HFFc6 (cell line): ENCODE measurements at regions not wholly inside any gene's neighbourhood (a gene's known extent, or its start where the extent isn't known, plus 50 kb on each side); places are given as distances from the start of the nearest gene placed in this dataset.

ENCODE experiments used
- DNase-seq: peaks from one replicate; pipeline ENCODE4 v3.0.0-alpha.2; 2018
- H3K27ac Mint-ChIP-seq: 2 replicates; pipeline ENCODE4 v1.8.0; 2020; ENCODE audit warnings: mild to moderate bottlenecking, mixed read lengths
- H3K27me3 Mint-ChIP-seq: 2 replicates; pipeline ENCODE4 v1.8.0; 2021; ENCODE audit warnings: mild to moderate bottlenecking, moderate library complexity, mixed read lengths; ENCODE audit not compliant: insufficient read depth
- H3K36me3 Mint-ChIP-seq: 2 replicates; pipeline ENCODE4 v1.8.0; 2021; ENCODE audit warnings: low read depth, mixed read lengths
- H3K4me1 Mint-ChIP-seq: 2 replicates; pipeline ENCODE4 v1.8.0; 2020; ENCODE audit warnings: low read depth, mixed read lengths
- H3K4me3 Mint-ChIP-seq: 2 replicates; pipeline ENCODE4 v1.8.0; 2020; ENCODE audit warnings: mild to moderate bottlenecking, moderate library complexity, mixed read lengths
- H3K9me3 Mint-ChIP-seq: 2 replicates; pipeline ENCODE4 v1.8.0; 2020; ENCODE audit warnings: mild to moderate bottlenecking, mixed read lengths
- TF ChIP-seq, protein P1 (sequence below): fragments of 200-600 bp; sonication (generic); IDR thresholded peaks from 2 replicates; pipeline ENCODE4 v1.5.0; 2021; ENCODE audit warnings: antibody characterized with exemption, mild to moderate bottlenecking

DNA sequence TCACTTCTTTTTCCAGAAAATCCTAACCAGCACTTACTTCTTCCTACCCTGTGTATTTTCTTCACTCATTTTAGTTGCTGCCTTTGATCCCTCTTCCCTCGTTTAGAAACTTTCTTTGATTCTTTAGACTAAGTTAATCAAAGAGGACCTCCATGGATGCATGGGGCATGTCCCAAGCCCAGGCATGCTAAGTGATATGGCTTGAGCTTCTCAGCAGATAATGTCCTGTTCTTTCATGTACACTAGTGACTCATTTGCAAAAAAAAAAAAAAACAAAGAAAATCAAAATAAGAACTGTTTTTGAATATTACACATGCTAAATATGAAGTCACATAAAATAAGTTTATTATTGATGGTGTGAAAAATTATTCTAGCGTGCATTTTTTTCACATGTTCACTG is 800.9 kb downstream of the SATB2 start:
- H3K4me1 Mint-ChIP-seq = no peaks in the 10 kb centered on the region
- no peaks in the 10 kb centered on the region for H3K27me3 Mint-ChIP-seq
- H3K4me3 Mint-ChIP-seq = no peak overlapping the region
- no peak overlapping the region for H3K27ac Mint-ChIP-seq
- no peaks in the 10 kb centered on the region for H3K36me3 Mint-ChIP-seq
- no peak for DNase-seq
- TF ChIP-seq, protein P1, sequence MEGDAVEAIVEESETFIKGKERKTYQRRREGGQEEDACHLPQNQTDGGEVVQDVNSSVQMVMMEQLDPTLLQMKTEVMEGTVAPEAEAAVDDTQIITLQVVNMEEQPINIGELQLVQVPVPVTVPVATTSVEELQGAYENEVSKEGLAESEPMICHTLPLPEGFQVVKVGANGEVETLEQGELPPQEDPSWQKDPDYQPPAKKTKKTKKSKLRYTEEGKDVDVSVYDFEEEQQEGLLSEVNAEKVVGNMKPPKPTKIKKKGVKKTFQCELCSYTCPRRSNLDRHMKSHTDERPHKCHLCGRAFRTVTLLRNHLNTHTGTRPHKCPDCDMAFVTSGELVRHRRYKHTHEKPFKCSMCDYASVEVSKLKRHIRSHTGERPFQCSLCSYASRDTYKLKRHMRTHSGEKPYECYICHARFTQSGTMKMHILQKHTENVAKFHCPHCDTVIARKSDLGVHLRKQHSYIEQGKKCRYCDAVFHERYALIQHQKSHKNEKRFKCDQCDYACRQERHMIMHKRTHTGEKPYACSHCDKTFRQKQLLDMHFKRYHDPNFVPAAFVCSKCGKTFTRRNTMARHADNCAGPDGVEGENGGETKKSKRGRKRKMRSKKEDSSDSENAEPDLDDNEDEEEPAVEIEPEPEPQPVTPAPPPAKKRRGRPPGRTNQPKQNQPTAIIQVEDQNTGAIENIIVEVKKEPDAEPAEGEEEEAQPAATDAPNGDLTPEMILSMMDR = no peak
- peaks cover 10% of the 10 kb centered on the region; the same call in 1 of the 2 replicates for H3K9me3 Mint-ChIP-seq

DNA sequence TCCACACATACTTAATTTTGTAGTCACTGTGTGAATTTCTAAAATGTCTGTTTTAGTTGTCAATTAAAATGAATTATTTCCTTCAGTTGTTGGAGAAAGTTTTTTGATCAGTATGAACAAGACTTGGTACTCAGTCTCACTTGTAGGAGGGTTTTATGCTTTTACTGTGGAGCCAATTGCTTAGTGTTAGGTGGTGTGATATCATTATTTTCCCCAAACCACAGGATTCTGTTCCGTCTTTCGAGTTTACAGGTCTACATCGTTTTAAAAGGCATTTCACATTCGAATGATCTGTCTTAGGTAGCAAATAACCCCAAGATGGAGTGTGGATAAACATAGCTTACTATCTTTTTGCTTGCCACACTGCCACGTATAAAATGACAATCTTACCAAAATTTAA is 803.1 kb downstream of the SATB2 start:
- DNase-seq = no peak
- Mint-ChIP-seq H3K36me3 (no peaks in the 10 kb centered on the region), H3K27me3 (no peaks in the 10 kb centered on the region), H3K9me3 (peaks cover 16% of the 10 kb centered on the region; the same call in 1 of the 2 replicates), H3K27ac (no peak overlapping the region), H3K4me1 (no peaks in the 10 kb centered on the region), H3K4me3 (no peak overlapping the region)
- TF ChIP-seq, protein P1 = no peak

DNA sequence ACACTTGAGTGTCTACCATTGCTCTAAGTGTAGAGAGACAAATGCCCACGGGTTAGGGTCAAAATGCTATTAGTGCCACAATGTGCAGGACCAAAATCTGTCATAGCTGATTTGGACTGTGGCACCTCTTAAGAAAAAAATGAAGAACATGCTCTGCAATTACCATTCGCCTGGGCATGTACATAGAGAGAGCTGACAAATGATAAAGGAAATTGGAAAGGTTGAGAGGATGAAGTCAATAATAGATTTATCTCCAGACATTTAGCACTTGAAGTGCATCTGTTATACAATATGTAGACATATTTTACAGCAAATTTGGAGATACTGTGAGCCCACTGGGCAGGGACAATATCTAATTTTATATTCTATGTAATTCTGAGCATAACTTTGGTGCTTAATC is 804.4 kb downstream of the SATB2 start:
- H3K27me3 Mint-ChIP-seq = no peaks in the 10 kb centered on the region

DNA sequence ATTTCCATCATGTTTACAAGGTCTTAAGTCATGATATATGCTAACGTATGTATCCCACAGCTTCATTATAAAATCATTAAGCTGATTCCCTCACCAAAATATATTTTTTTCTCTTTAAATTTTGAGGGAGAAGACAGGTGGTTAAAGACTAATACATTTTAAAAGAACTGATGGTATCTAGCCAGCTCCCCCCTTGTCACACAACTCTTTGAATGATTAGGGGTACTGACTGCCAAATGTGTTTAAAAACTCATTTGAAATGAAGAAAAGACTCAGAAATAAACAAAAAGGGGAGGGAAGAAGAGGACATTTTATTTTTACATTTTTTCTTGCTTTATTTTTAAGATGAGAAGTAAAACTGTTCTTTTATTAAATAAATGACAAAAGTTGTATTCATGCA is 805.3 kb downstream of the SATB2 start:
- TF ChIP-seq, protein P1 = no peak
- no peaks in the 10 kb centered on the region for H3K4me1 Mint-ChIP-seq
- H3K27me3 Mint-ChIP-seq = no peaks in the 10 kb centered on the region
- H3K4me3 Mint-ChIP-seq = no peak overlapping the region
- H3K9me3 Mint-ChIP-seq = peaks cover 28% of the 10 kb centered on the region
- no peaks in the 10 kb centered on the region; the same call in 1 of the 2 replicates for H3K36me3 Mint-ChIP-seq
- no peak overlapping the region for H3K27ac Mint-ChIP-seq
- DNase-seq = no peak

More for the DNA sequence above, 804.4 kb downstream of the SATB2 start:
- Mint-ChIP-seq H3K4me3 (no peak overlapping the region), H3K27ac (no peak overlapping the region), H3K36me3 (no peaks in the 10 kb centered on the region), H3K9me3 (peaks cover 21% of the 10 kb centered on the region), H3K4me1 (no peaks in the 10 kb centered on the region)
- TF ChIP-seq, protein P1 = no peak
- no peak for DNase-seq

DNA sequence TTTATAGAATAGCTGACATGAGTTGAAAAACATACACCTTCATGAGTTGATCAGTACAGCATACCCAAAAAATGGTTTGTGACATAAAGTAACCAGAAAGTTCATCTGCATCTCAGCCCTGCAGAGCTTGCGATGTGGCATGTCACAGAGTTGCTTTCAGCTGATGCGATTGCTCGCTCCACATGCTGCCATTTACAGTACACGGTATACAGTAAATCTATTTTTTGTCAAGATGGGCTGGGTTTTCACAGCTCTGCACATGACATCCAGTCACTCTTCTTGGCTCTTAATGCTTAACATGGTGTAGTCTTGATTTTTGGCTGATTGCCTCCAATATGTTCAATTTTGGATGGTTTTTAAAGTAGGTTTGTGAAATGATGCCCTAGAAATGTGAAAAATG is 811.9 kb downstream of the SATB2 start:
- no peak overlapping the region for H3K27ac Mint-ChIP-seq
- TF ChIP-seq, protein P1 = no peak
- peaks cover 31% of the 10 kb centered on the region for H3K9me3 Mint-ChIP-seq
- H3K27me3 Mint-ChIP-seq = no peaks in the 10 kb centered on the region
- H3K4me3 Mint-ChIP-seq = no peak overlapping the region
- H3K36me3 Mint-ChIP-seq = no peaks in the 10 kb centered on the region; the same call in 1 of the 2 replicates
- no peak for DNase-seq
- H3K4me1 Mint-ChIP-seq = no peaks in the 10 kb centered on the region

DNA sequence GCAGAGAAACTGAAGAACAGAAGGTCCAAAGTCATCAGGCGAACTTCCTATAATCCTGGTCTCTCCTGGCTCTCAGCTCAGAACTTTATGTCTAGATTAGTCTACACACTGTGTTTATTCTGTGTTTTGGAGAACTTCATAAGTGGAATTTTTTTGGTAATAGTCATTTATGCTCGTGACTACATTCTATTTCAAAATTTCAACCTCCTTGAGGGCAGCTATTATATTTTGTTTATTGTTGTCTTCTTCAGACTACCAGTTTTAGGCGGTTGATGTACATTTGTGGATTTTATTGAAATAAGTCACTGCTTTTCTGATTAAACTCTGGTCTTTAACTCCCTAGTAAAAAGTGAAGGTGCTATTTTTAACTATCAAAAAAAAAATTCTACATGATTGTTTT is 816.6 kb downstream of the SATB2 start:
- no peaks in the 10 kb centered on the region for H3K27me3 Mint-ChIP-seq
- H3K9me3 Mint-ChIP-seq = peaks cover 24% of the 10 kb centered on the region
- no peak for DNase-seq
- no peak overlapping the region for H3K27ac Mint-ChIP-seq
- no peaks in the 10 kb centered on the region for H3K4me1 Mint-ChIP-seq
- TF ChIP-seq, protein P1 = no peak
- no peak overlapping the region for H3K4me3 Mint-ChIP-seq
- H3K36me3 Mint-ChIP-seq = no peaks in the 10 kb centered on the region
